GM18508 (cell line): ENCODE measurements at regions not wholly inside any gene's neighbourhood (a gene's known extent, or its start where the extent isn't known, plus 50 kb on each side); places are given as distances from the start of the nearest gene placed in this dataset.

ENCODE experiments used
- ATAC-seq: cut with Tn5 transposase; IDR thresholded peaks from one replicate; pipeline ENCODE4 v1.9.1; 2021; ENCODE audit warnings: moderate number of reproducible peaks; ENCODE audit not compliant: insufficient read depth, unreplicated experiment

DNA sequence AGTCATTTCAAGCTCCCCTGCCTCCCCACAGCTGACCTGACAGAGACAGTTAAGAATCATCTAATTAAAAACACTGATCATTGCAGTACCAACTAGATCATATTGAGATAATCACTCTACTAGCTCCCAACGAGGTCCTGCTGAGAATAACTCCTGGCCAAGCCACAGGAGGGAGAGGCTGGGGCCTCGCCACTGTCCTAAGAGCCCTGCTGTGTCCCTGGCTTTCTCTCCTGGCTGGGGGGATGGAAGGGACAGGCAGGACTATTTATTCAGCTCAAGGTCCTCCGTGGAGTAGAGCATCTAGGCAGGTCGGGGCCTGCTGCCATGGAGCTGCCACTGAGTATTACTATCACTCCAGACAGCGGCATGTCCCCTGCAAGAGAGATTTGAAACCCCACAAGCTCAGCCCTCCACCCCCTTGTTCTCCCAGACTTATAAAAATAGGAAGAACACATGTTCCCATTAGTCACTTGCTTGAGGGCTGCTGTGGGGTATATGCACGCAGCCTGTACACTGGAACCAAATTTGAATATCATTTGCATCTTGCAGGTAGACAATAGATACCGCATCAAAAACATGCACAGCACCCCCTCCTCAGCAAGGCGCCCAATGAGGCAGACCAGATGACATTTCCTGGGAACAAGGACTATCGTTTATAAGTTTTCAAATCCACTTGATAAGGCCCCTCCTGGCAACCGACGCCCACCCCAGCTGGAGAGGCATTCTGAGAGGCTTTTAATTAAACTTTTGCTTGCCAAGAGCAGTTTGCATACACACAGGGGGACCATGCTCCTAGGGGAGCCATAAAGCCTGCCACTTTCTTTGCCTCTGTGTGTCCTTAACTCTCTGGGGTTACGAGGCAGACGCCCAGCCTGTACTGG lies 385.2 kb upstream of the ZFHX3 start:
- ATAC-seq: no peak

DNA sequence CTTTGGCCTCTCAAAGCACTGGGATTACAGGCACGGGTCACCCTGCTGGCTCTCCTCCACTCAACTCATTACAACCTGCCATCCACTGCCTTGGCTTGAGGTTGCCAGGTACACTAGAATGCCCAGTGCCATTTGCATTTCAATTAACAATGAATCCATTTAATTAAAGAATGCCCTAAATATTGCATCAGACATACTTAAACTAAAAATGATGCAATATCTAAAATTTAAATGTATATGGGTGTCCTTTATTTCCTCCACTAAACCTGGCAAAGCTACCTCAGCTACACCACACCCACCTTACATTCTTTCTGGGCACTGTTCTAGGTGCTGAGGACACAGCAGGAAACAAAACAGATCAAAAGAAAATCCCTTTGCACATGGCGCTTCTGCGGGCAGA lies 382.2 kb upstream of the ZFHX3 start:
- no peak for ATAC-seq

DNA sequence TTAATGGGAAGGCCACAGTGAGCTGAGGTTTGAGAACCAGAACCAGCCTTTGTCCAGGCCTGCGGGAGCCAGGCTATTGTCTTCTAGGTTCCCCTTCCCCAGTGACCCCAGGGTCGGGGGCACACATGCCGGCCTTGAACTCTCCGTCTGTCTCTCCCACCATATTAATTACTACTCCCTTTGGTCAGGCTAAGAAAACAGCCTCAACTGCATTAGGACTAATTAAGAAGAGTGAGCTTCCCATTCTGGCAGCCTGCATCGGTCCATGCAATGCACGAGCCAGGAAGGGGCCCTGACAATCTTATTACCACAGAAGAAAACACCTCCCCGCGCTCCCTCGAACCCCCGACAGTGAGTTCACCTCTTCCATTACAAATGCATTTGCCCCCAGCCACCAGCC lies 380.2 kb upstream of the ZFHX3 start:
- ATAC-seq: no peak

DNA sequence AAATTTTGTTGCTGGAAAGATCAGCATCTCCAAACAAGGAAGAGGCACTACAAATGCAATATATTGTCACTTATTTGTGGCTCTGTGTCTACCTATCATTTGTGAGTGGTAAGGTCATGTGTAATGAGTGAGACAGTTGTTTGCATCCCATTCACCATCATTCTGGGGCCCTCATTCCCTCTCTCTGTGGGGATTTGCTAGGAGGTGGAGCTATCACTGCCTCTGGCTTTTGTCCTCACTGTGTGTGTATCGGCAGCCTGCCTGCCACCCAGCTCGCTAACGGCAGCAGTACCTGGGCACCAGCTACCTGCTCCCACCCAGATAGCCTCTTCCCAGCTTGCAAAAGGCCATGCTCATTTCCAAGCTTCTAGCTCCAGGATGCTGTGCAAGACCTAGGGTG lies 379.2 kb upstream of the ZFHX3 start:
- no peak for ATAC-seq

DNA sequence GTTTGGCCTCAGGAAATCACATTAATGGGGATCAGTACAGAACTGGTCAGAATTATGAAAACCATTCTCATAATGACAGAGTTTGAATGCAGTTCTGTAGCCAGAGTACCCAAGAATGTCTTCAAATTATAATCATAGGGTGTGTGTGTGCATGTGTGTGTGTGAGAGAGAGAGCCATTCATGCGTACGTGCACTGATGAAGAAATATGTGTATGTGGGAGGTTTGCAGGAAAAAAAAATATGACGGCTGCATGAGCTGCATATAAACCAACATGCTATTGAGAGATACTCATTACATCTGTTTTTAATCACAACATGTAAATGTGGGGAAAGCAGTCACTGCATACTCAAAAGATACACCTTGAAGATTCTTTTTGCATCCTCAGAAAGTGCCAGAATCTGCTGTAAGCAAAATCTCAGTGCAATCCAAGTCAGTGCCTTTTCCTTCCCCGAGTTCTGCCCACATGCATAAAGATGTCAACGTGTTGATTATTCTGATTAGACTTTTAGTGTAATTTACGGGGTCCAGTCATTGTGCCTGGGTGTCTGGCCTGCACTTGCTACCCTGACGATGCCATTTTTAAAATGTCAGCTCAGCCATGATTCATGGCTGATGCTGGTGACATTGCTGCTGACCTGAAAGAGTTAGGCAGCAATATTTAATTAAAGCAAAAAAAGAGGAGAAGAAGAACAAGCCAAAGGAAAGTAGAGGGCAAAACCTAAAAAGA lies 378.7 kb upstream of the ZFHX3 start:
- no peak for ATAC-seq

DNA sequence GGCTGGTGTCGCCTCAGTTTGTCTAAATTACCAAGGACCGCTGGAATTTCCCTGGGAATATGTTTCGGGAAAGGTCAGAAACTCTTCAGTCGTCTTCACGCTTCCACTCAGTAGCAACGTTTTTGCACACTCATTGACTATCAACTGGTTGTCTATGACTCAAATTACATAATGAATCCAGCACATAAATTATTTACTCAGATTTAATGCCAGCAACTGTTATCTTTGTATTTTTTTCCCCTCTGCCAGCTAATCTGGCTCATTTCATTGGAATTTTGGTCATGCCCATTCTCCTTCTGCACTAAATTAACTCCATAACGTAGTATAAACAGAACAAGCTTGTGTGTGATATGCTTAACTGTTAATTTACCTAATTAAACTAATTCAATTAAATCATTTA lies 372.7 kb upstream of the ZFHX3 start:
- no peak for ATAC-seq

DNA sequence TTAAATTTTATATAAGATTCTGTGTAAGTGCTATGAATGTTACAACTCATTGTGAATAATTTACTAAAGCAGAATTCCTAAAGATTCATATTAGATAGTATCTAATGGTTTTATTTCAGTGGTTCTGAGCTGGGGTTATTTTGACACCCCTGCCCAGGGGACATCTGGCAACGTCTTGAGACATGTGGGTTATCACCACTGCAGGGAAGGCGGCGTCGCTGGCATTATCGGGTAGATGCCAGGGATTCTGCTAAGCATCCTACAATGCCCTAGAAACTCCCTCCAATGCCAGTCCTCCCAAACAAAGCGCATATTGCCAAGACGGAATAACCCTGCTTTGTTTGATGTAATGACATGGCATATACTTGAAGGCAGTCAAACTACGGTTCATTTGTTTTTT lies 372.3 kb upstream of the ZFHX3 start:
- ATAC-seq: no peak

DNA sequence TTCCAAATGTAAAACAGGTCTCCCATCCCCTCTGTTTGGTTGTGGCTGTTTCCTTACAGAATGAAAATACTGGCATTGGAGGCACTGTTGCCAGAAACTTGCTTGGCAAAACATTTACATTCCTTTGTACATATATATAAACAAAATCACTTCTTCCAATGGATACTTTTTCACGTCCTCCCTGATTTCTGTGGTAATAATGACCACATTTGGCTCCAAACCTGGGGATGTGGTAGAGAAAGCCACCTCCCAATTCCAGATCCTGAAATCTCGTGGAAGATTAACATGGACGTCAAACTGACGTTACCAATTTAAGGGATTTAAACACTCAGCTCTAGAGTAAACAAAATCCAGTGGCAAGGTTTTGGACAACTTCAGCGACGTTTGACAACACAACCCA lies 370.8 kb upstream of the ZFHX3 start:
- no peak for ATAC-seq

DNA sequence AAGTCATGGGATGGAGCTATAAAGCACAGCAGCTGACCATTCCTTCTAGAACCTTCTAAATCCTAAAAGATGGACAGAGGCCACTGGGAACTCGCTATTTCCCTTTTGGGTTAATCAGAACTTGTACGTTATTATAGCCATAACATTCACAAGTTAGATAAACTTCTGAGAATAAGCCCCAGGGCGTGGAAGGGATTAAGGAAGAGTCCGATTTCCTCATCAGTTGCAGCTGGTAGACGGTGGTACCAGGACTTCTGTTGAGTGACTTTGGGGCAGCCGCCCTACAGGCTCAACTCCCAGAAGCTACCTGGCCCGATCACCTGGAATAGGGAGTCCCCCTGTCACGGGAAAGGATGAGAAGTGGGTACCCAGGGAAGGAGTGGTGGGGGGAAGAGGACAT lies 370.1 kb upstream of the ZFHX3 start:
- no peak for ATAC-seq

DNA sequence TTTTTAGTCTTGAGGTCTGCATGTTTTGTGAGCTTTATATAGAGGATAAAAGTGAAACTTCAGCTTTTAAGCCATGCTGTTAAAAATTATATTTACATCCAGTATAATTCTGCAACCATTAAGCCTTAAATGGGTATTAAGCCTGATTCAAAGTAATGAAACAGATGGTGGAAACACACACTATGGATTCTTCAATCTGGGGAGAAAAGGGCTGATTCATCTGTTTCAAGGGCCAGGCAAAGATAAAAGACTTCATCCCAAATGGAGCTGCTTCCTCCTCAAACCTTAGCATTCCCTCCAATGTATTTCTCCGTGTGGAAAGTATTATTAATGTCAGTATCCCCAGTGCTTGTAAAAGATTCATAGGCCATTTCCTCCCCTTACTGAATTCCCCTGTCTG lies 367.4 kb upstream of the ZFHX3 start:
- no peak for ATAC-seq

DNA sequence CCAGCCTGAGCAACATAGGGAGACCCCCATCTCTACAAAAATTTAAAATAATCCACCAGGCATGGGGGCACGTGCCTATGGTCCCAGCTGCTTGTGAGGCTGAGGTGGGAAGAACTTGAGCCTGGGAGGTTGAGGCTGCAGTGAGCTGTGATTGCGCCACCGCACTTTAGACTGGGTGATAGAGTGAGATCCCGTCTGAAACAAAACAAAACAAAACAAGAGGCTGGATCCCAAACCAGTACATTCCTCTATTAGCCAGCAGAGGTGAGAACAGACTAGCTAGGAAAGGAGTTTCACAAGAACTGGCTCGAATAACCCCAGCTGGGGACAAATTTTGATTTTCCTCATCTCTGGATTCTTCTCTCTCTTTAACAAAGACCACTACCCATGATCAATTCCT lies 366.7 kb upstream of the ZFHX3 start:
- ATAC-seq: no peak

DNA sequence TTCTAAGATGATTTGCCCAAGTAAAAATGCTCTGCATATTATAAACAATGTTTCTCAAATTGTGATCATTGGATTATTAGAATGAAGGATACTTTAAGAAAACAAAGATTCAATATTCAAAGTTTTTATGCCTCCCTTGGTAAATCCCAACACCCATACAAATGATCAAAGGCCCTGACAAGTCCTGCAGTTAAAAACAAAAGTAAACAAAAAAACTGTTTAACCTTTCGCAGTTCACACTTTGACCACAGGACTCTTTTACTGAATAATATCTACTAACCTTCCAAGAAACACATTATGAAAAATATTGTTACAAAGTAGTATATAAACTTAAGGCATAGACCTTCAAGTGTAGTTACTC lies 365.9 kb upstream of the ZFHX3 start:
- ATAC-seq: no peak

DNA sequence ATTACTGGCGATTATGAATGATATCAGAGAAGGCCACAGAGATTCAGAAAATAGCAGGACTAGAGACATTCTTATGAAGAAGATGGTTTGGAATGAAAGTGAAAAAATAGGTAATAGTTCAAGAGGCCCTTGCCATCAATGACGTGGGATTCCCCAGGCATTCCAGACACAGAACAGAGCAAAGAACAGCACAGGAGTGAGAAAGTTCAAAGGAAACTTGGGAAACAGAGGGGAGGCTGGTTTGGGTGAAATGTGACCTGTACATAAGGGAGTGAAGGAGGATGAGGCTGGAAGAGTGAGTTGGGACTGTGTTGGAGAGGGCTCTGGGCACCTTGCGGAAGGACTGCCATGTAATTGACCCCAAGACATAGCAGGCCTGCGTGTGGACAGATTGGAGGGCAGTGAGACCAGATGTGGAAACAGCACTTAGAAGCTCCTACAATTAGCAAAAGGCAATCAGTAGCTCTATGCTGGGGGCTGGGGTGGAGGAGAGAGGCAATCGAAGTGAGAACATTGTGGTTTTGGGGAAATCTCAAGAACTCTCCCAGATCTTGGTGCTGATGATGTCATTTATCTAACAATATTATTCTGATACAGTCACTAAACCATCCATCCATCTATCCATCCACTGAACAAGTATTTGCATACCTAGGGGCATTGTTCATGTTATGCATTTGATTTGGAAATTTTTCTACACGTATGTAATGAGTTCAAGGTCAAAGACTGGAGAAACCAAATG lies 365.3 kb upstream of the ZFHX3 start:
- no peak for ATAC-seq

DNA sequence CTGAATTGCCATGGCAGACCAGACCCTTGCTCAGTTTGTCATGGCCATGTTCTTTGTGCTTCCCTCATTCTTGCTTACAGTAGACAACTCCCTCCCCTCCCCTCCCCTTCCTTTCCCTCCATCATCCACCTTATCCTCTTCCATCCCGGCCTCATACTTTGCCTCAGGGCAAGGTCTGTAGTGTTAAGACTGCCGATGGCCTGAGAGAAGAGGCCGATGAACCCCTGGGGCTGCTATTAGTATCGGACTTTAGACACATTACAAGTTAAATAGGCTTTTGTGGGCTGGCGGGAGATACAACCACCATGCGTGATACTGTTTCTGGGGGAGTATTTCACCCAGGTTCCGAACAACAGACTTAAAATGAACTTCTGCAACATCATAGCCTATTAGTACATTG lies 364.5 kb upstream of the ZFHX3 start:
- no peak for ATAC-seq

DNA sequence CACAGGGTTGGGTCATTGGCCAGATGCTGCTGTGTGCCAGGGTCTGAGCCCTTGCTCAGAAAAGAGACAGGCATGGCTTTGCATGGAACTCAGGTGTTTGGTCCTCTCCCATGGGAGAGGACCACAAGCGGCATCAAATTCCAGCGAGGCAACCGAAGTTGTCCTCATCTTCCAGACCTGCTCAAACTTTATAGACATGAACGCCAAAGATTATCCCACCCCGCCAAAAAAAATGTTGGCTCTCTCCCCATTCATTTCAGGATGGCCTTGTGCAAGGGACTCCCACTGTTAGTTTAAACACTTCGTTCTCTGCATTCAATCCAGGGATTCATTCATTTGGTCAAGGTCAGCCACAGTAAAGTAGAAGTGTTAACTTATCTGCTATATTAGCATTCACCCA lies 360.8 kb upstream of the ZFHX3 start:
- ATAC-seq: no peak

DNA sequence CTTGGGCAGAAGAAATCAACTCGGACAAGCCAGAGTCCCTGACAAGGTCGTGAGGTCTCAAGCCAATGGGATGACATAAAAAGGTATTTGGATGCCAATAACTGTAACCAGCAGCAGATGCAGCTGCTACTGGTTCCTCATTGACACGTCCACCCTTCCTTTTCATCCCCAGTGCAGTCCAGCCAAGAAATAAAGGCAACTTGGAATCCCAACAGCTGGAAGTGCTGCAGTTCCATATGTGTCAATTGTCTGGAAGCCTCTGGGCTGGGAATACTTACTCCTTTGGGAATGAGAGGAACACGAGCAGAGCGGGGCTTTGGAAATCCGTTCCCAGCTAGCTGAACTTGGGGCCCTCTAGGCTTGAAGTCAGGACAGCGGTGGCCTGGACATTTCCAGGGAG lies 360.4 kb upstream of the ZFHX3 start:
- ATAC-seq: no peak

DNA sequence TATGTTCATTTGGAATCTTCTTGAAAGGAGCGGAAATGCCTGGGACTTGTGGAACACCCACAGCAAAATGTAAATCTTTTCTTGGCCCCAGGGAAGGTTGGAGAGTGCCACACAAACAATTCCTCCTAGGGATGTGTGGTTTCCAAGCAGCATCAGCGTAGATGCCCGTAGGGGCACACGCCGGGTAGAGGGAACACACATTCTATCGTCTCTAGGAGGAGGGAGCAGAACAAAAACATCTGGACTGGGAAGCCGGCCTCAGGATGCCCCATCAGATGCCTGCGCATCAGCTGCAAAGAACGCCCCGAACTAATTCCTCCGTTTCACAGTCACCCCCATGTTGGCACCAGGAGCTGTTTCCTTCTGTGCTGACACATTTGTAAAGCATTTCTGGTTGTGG lies 357.9 kb upstream of the ZFHX3 start:
- no peak for ATAC-seq

DNA sequence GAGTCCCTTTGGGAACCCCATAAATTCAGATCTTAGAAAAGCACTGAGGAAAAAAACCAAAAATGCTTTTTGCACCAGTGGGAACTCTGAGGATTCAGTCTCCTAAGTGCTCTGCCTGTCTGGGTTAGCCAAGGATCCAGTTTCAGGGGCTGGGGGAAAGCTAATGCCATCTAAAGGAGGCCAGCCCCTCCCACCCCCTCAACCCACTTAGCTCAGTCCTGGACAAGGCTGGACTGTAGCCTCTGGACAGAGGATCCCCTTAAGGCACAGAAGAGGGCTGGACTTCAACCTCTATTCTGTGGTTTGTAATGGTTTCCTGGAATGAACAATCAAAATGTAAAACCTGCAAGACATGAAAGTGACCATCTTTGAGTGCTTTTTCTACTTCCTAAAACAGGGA lies 356.1 kb upstream of the ZFHX3 start:
- no peak for ATAC-seq

DNA sequence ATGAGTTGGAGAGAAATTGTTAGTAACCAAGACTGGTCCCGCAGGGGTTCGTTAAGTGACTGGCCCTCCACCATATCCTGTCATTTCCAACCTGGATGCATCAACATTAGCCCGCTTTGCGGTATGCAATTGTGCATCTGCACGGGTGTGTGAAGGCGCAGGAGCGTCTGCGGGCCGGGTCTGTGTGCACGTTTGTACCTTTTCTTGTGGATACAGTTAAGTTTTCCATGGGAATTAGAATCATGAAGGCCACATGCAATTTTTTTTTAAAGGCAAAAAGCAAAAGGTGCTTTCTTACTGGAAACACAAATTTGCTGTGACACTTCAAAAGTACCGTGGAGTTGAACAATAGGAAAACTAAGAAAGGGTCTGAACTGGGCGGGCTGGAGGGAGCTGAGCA lies 355.4 kb upstream of the ZFHX3 start:
- no peak for ATAC-seq

DNA sequence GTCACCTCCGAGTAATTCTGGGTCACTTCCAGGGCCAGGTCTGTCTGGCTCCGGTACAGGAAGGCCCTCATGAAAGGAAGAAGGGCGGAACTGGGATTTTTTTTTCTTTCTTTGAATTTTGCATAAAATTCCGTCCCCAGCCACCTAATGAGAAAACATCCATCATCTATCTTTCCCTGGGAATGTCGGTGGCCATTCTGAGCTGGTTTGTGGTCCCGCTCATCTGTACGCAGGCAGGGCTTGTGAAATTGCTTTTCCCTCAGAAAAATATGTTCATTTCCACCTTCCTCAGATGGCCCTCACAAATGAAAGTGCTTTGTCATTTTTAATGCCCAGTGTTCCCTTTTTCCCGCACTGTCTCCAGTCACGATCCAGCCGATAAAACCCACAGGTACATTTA lies 353.0 kb upstream of the ZFHX3 start:
- no peak for ATAC-seq

DNA sequence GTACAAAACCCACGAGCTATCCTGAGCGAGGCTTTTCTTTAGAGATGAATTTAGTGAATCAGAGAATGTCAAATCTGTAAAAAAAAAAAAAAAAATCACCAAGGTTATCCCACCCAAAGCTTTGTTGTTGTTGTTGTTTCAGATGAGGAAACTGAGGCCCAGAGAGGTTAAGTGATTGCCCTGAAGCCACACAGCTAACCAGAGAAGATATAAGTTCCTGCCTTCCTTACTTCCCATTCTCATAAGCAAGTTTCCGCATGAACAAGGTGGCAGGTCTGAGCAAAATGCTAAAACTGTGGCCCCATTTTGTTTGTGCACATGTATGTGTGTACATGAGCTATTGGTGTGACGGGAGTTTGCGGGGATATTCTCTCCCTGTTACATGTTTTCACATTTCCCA lies 352.1 kb upstream of the ZFHX3 start:
- ATAC-seq: no peak
